ENCODE measurements at regions not wholly inside any gene's neighbourhood (a gene's known extent, or its start where the extent isn't known, plus 50 kb on each side); places are given as distances from the start of the nearest gene placed in this dataset.

GRCh38 chr12:124428136-124428791, 133.4 kb downstream of the RFLNA start:
- Histone ChIP-seq H3K27me3 (no peaks in the 10 kb centered on the region), H3K4me3 (no peak overlapping the region), H3K36me3 (peaks cover 15 to 68% (median 34%) of the 10 kb centered on the region in 3 donors), H3K4me1 (peaks cover 0 to 36% (median 19%) of the 10 kb centered on the region in 4 donors), H3K9me3 (no peaks in the 10 kb centered on the region), H3K27ac (peak overlapping the region in 1 of 2 donors; percentile 19)
- no peak for DNase-seq
- TF ChIP-seq, protein P1, sequence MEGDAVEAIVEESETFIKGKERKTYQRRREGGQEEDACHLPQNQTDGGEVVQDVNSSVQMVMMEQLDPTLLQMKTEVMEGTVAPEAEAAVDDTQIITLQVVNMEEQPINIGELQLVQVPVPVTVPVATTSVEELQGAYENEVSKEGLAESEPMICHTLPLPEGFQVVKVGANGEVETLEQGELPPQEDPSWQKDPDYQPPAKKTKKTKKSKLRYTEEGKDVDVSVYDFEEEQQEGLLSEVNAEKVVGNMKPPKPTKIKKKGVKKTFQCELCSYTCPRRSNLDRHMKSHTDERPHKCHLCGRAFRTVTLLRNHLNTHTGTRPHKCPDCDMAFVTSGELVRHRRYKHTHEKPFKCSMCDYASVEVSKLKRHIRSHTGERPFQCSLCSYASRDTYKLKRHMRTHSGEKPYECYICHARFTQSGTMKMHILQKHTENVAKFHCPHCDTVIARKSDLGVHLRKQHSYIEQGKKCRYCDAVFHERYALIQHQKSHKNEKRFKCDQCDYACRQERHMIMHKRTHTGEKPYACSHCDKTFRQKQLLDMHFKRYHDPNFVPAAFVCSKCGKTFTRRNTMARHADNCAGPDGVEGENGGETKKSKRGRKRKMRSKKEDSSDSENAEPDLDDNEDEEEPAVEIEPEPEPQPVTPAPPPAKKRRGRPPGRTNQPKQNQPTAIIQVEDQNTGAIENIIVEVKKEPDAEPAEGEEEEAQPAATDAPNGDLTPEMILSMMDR (IDR thresholded peaks at IDR 0.05): no peak
- intact Hi-C loops (cut with DNase I; ENCODE audit: low total_unique reads): no loop called here

DNA sequence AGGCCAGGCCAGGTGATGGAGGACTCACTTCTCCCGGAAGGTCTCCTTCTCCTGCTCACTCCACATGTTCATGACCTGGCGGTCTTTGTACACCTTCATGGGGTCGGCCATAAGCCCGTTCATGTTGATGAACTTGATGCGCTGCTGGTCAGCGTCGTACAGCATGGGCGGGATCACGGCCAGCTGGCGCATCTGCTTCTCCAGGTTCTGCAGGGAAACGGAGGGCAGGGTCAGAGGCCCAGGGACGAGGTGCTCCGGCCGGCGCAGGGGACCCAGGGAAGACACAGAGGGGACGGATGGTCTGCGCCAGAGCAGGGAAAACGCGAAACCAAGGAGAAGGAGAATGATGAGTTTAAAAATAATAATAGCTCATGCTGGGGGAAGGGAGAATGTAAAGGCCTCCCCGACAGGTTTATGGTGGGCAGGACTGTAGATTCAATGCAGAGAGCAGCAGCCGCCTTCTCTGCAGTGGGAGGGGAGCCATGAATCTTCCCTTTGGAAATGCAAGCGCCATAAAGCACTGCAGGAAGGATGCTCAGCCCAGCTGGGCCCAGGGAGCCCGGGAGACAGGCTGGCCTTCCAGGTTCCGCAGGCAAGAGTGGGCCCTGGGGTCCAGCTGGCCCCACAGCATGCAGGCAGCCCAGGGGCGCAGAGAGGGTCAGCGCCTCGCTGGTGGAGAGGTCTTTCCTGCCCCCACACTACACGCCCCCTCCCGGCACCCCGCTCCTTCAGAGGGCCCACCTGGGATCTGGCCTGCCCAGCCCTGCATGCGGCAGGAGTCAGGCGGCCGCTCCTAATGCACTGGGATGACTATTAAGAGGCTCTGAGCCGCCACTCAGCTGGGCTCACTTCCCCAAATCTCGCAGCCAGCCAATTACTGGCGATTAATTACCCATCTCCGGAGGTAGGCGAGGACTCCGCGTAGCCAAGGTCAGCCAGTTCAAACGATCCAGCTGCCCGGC, 132.0 kb downstream of the RFLNA start:
- no peaks in the 10 kb centered on the region for H3K27me3 ChIP-seq
- H3K4me1 ChIP-seq: peaks cover 0 to 41% (median 25%) of the 10 kb centered on the region in 4 donors
- peaks cover 15 to 63% (median 34%) of the 10 kb centered on the region in 3 donors for H3K36me3 ChIP-seq
- H3K9me3 ChIP-seq: no peaks in the 10 kb centered on the region
- no peak overlapping the region for H3K4me3 ChIP-seq
- intact Hi-C loops (cut with DNase I; ENCODE audit: low total_unique reads): no loop called here
- no peak overlapping the region for H3K27ac ChIP-seq
- TF ChIP-seq, protein P1 (IDR thresholded peaks at IDR 0.05): no peak
- no peak for DNase-seq

GRCh38 chr12:124425667-124426066, 130.8 kb downstream of the RFLNA start:
- no peak overlapping the region for H3K4me3 ChIP-seq
- no peaks in the 10 kb centered on the region for H3K27me3 ChIP-seq
- peaks cover 15 to 66% (median 33%) of the 10 kb centered on the region in 3 donors for H3K36me3 ChIP-seq
- TF ChIP-seq, protein P1 (IDR thresholded peaks at IDR 0.05): no peak
- no peak for DNase-seq
- H3K9me3 ChIP-seq: no peaks in the 10 kb centered on the region
- no peak overlapping the region for H3K27ac ChIP-seq
- intact Hi-C loops (cut with DNase I; ENCODE audit: low total_unique reads): no loop called here
- H3K4me1 ChIP-seq: peaks cover 0 to 53% (median 36%) of the 10 kb centered on the region in 4 donors

DNA sequence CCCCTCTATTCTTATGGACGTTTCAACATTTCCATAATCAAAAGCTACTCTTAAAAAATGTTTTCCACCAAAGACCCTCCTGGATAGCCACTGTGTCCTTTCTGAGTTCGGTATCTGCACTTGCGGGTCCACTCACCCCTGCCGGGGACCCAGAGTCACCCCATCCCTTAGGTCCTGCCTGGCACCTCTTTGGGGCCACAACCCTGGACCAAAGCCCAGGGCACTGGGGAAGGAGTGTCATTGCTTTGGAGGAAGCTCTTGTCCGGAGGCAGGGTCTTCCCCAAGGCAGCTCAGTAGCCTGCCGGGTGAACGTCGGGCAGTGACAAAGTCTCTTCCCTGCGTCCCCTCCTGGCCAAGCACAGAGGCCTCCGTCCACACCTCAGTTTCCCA, 129.6 kb downstream of the RFLNA start:
- H3K27me3 ChIP-seq: no peaks in the 10 kb centered on the region
- H3K36me3 ChIP-seq: peaks cover 16 to 66% (median 29%) of the 10 kb centered on the region in 3 donors
- H3K9me3 ChIP-seq: no peaks in the 10 kb centered on the region
- no peak overlapping the region for H3K4me3 ChIP-seq
- TF ChIP-seq, protein P1 (IDR thresholded peaks at IDR 0.05): no peak
- peaks cover 0 to 64% (median 47%) of the 10 kb centered on the region in 4 donors for H3K4me1 ChIP-seq
- H3K27ac ChIP-seq: peak overlapping the region; percentile 83 to 92
- intact Hi-C loops (cut with DNase I; ENCODE audit: low total_unique reads): loop anchor here (5.0 kb wide), 1 partner anchor 37 kb away; no protein-coding TSS in a partner anchor
- no peak for DNase-seq

DNA sequence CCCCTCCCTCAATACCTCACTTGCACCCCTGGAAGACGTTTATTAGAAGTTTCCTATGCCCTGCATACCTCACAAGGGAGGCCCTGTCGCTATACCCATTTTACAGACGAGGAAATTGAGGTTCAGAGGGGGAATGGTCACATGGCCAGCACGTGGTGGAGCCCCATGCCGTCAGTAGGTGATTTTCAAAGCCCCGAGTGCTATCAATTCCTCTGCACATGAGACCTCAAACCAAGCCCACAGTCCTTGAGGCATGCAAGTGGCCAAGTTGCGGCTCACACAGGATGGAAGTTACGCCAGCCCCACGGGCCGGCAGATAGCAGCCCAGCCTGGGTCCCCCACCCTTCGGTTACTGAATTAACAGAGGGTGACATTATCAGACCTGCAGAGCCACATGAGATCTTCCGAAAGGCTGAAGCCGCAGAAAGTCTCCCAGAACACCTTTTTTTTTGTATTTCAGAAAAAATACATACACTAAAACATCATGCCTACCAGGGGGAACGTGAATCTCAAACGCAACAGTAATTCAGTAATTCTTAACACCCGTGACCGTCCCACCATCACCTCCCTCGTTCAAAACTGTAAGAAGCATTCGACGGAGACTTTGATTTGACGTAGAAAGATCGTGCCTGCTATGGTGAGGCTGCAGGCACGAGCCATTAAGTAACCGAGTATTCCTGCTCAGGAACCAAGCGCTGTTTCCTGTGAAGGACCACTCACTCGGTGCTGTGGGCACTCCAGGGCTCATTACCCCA, 129.0 kb downstream of the RFLNA start:
- H3K9me3 ChIP-seq: no peaks in the 10 kb centered on the region
- H3K27me3 ChIP-seq: no peaks in the 10 kb centered on the region
- H3K4me3 ChIP-seq: peak overlapping the region in 1 of 2 donors; percentile 47
- DNase-seq: no peak
- TF ChIP-seq, protein P1 (IDR thresholded peaks at IDR 0.05): no peak
- peak overlapping the region; percentile 83 to 92 for H3K27ac ChIP-seq
- H3K4me1 ChIP-seq: peaks cover 0 to 62% (median 50%) of the 10 kb centered on the region in 4 donors
- H3K36me3 ChIP-seq: peaks cover 20 to 66% (median 33%) of the 10 kb centered on the region in 3 donors
- intact Hi-C loops (cut with DNase I; ENCODE audit: low total_unique reads): loop anchor here (5.0 kb wide), 1 partner anchor 37 kb away; no protein-coding TSS in a partner anchor

Data from tibial artery (tissue), 4 donors.